Keratinocyte (primary cell): ENCODE measurements at regions not wholly inside any gene's neighbourhood (a gene's known extent, or its start where the extent isn't known, plus 50 kb on each side); places are given as distances from the start of the nearest gene placed in this dataset.
"Not testable (repeated sequence)": the region's sequence is repeated elsewhere in the genome, so short reads cannot be mapped to it uniquely, and the experiment has no call there.

Source experiments
- DNase-seq: peaks from one replicate; pipeline ENCODE4 v3.0.0-alpha.2; 2011; ENCODE audit warnings: low read depth, missing footprints, low spot score
- FAIRE-seq: peaks from 2 replicates; lab custom pipeline; 2011; peaks lifted over from hg19 to GRCh38; lab: Jason Lieb, UNC
- H2AFZ ChIP-seq: 2 replicates; pipeline ENCODE4 v1.6.0; 2012; ENCODE audit warnings: low read length, control low read depth, inconsistent platforms; ENCODE audit not compliant: control insufficient read depth
- H3K27ac ChIP-seq: 2 replicates; pipeline ENCODE4 v1.5.1; 2011; ENCODE audit warnings: low read length; ENCODE audit not compliant: control insufficient read depth, insufficient read depth
- H3K27me3 ChIP-seq: 3 replicates; pipeline ENCODE4 v1.6.0; 2011; ENCODE audit warnings: low read length; ENCODE audit not compliant: control insufficient read depth, insufficient read depth; ENCODE audit errors: extremely low read depth
- H3K36me3 ChIP-seq, 2 experiments: 2 replicates in 1 of 2; 3 replicates in 1 of 2; pipeline ENCODE4 v1.5.1; 2011; ENCODE audit warnings: low read length in 2 of 2, mild to moderate bottlenecking in 1 of 2; ENCODE audit not compliant: control insufficient read depth in 2 of 2, insufficient read depth in 2 of 2; ENCODE audit errors: extremely low read depth in 1 of 2
- H3K4me1 ChIP-seq: 3 replicates; pipeline ENCODE4 v1.5.1; 2011; ENCODE audit warnings: low read length; ENCODE audit not compliant: control insufficient read depth, insufficient read depth; ENCODE audit errors: extremely low read depth
- H3K4me2 ChIP-seq: 3 replicates; pipeline ENCODE4 v1.6.0; 2011; ENCODE audit warnings: low read depth, low read length; ENCODE audit not compliant: control insufficient read depth, insufficient read depth; ENCODE audit errors: extremely low read depth
- H3K4me3 ChIP-seq, 3 experiments: fragments of 200-600 bp in 1 of 3; sonication (generic) in 1 of 3; 2 replicates in 2 of 3; 3 replicates in 1 of 3; pipeline ENCODE4 v1.5.1; 2011 to 2016; ENCODE audit warnings: low read length in 3 of 3, mild to moderate bottlenecking in 3 of 3, control low read depth in 2 of 3, inconsistent platforms in 1 of 3, low read depth in 1 of 3, mixed read lengths in 1 of 3, mixed run types in 1 of 3, moderate library complexity in 1 of 3; ENCODE audit not compliant: control insufficient read depth in 2 of 3, insufficient read depth in 2 of 3; ENCODE audit errors: extremely low read depth in 1 of 3
- H3K79me2 ChIP-seq: 2 replicates; pipeline ENCODE4 v1.6.0; 2012; ENCODE audit warnings: low read length; ENCODE audit not compliant: control insufficient read depth, insufficient read depth
- H3K9ac ChIP-seq: 3 replicates; pipeline ENCODE4 v1.6.0; 2011; ENCODE audit warnings: low read length; ENCODE audit not compliant: control insufficient read depth, insufficient read depth; ENCODE audit errors: extremely low read depth
- H3K9me1 ChIP-seq: 3 replicates; pipeline ENCODE4 v1.6.0; 2011; ENCODE audit warnings: low read length; ENCODE audit not compliant: control insufficient read depth, insufficient read depth; ENCODE audit errors: extremely low read depth
- H3K9me3 ChIP-seq: 2 replicates; pipeline ENCODE4 v1.5.1; 2012; ENCODE audit warnings: low read depth, low read length; ENCODE audit not compliant: control insufficient read depth
- H4K20me1 ChIP-seq: 3 replicates; pipeline ENCODE4 v1.6.0; 2011; ENCODE audit warnings: low read length; ENCODE audit not compliant: control insufficient read depth, insufficient read depth; ENCODE audit errors: extremely low read depth
- CTCF ChIP-seq, 3 experiments: IDR thresholded peaks in 1 of 3; conservative IDR thresholded peaks in 1 of 3; optimal IDR thresholded peaks in 1 of 3; 2 replicates in 2 of 3; 3 replicates in 1 of 3; pipeline versions ENCODE3 to v1.5.1; 2011; ENCODE audit warnings: low read length in 3 of 3, mild to moderate bottlenecking in 3 of 3, moderate library complexity in 2 of 3, control low read depth in 1 of 3, inconsistent platforms in 1 of 3; ENCODE audit not compliant: insufficient read depth in 2 of 3; ENCODE audit errors: extremely low read depth in 1 of 3
- EZH2 ChIP-seq: IDR thresholded peaks from one replicate; pipeline ENCODE4 v1.6.1; 2012; ENCODE audit warnings: inconsistent platforms, mild to moderate bottlenecking, low read length, moderate library complexity
- dilution Hi-C: fragments of 300-500 bp; cut with MboI; formaldehyde crosslinking; loops from one replicate; pipeline ENCODE4 v1.7.0; 2020; ENCODE audit warnings: low sequenced_read_pairs; ENCODE audit not compliant: extremely low pct_ligation_motif_present

- Histone ChIP-seq H3K4me3 (no peak overlapping the region), H4K20me1 (no peaks in the 10 kb centered on the region), H3K9ac (no peak overlapping the region), H3K79me2 (no peaks in the 10 kb centered on the region), H3K27ac (no peak overlapping the region), H3K9me1 (no peaks in the 10 kb centered on the region), H3K36me3 (no peaks in the 10 kb centered on the region), H3K27me3 (no peaks in the 10 kb centered on the region), H3K4me1 (no peaks in the 10 kb centered on the region), H3K9me3 (no peaks in the 10 kb centered on the region), H2AFZ (no peak overlapping the region), H3K4me2 (no peak overlapping the region)
- FAIRE-seq (no peak), DNase-seq (no peak)
- dilution Hi-C loops = no loop called here
- no peak for TF ChIP-seq EZH2
- TF ChIP-seq CTCF (optimal IDR thresholded peaks at IDR 0.05 in 1 of 3, IDR thresholded peaks at IDR 0.05 in 1 of 3, conservative IDR thresholded peaks at IDR 0.05 in 1 of 3; ENCODE audit: extremely low read depth in 1 of 3, insufficient read depth in 2 of 3, low read length in 3 of 3) = no peak
Measured at GRCh38 chr12:13530966-13531365, 334.4 kb downstream of the EMP1 start.

DNA sequence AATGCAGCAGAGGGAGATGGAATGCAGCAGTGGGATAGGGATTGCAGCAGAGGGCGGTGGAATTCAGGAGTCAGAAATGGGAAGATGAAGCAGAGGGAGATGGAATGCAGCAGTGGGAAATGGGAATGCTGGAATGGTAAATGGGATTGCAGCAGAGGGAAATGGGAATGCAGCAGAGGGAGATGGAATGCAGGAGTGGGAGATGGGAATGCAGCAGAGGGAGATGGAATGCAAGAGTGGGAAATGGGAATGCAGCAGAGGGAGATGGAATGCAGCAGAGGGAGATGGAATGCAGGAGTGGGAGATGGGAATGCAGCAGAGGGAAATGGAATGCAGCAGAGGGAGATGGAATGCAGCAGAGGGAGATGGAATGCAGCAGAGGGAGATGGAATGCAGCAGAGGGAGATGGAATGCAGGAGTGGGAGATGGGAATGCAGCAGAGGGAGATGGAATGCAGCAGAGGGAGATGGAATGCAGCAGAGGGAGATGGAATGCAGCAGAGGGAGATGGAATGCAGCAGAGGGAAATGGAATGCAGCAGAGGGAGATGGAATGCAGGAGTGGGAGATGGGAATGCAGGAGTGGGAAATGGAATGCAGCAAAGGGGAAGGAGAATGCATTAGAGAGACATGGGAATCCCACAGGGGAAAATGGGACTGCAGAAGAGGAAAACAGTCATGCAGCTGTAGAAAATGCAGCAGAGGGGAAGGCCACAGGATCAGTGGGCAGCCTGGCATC is 329.8 kb downstream of the EMP1 start:
- H2AFZ ChIP-seq, H3K27ac ChIP-seq, dilution Hi-C loops, H4K20me1 ChIP-seq, H3K4me2 ChIP-seq, H3K79me2 ChIP-seq, DNase-seq, FAIRE-seq, H3K9me3 ChIP-seq, H3K9ac ChIP-seq, H3K4me3 ChIP-seq, H3K27me3 ChIP-seq, H3K4me1 ChIP-seq, H3K9me1 ChIP-seq, H3K36me3 ChIP-seq: not testable (repeated sequence)
